ENCODE measurements at regions not wholly inside any gene's neighbourhood (a gene's known extent, or its start where the extent isn't known, plus 50 kb on each side); places are given as distances from the start of the nearest gene placed in this dataset.
"Not testable (repeated sequence)": the region's sequence is repeated elsewhere in the genome, so short reads cannot be mapped to it uniquely, and the experiment has no call there.

GRCh38 chr1:149254894-149255847, 151.8 kb upstream of the NBPF9 start:
- TF ChIP-seq CTCF (conservative IDR thresholded peaks at IDR 0.05); EZH2 (IDR thresholded peaks at IDR 0.05; ENCODE audit: low read depth): not testable (repeated sequence)

All from PC-9 (cell line).